Inflammatory macrophage treated with lipopolysaccharide for 4 hours (primary cell): ENCODE measurements at regions not wholly inside any gene's neighbourhood (a gene's known extent, or its start where the extent isn't known, plus 50 kb on each side); places are given as distances from the start of the nearest gene placed in this dataset.
"Not testable (repeated sequence)": the region's sequence is repeated elsewhere in the genome, so short reads cannot be mapped to it uniquely, and the experiment has no call there.

Source experiments
- DNase-seq: peaks from one replicate; pipeline ENCODE4 v3.0.0-alpha.2; 2020

GRCh38 chr1:60848583-60849188, 233.7 kb upstream of the NFIA start:
- peak; percentile 56 for DNase-seq

- no peak for DNase-seq
These were observed 234.3 kb upstream of the NFIA start for GRCh38 chr1:60847855-60848582.

- no peak for DNase-seq
These were observed 235.0 kb upstream of the NFIA start for GRCh38 chr1:60847391-60847790.

- DNase-seq: not testable (repeated sequence)
These were observed 236.7 kb upstream of the NFIA start for GRCh38 chr1:60845659-60846058.

- no peak for DNase-seq
These were observed 240.1 kb upstream of the NFIA start for GRCh38 chr1:60842304-60842703.

GRCh38 chr1:60841116-60842046, 241.0 kb upstream of the NFIA start:
- DNase-seq: no peak

GRCh38 chr1:60840476-60840875, 241.9 kb upstream of the NFIA start:
- DNase-seq: not testable (repeated sequence)

GRCh38 chr1:60835649-60836048, 246.7 kb upstream of the NFIA start:
- DNase-seq: no peak

- no peak for DNase-seq
These were observed 249.2 kb upstream of the NFIA start for GRCh38 chr1:60833173-60833572.

- no peak for DNase-seq
These were observed 250.0 kb upstream of the NFIA start for GRCh38 chr1:60832367-60832766.

- no peak for DNase-seq
These were observed 250.6 kb upstream of the NFIA start for GRCh38 chr1:60831780-60832179.

GRCh38 chr1:60828944-60829343, 253.4 kb upstream of the NFIA start:
- no peak for DNase-seq

- DNase-seq: no peak
These were observed 255.9 kb upstream of the NFIA start for GRCh38 chr1:60826320-60827094.

GRCh38 chr1:60825593-60825992, 256.8 kb upstream of the NFIA start:
- DNase-seq: no peak

GRCh38 chr1:60823151-60823550, 259.2 kb upstream of the NFIA start:
- DNase-seq: no peak

- no peak for DNase-seq
These were observed 260.1 kb upstream of the NFIA start for GRCh38 chr1:60822252-60822651.

- no peak for DNase-seq
These were observed 261.2 kb upstream of the NFIA start for GRCh38 chr1:60821156-60821555.

- DNase-seq: no peak
These were observed 263.2 kb upstream of the NFIA start for GRCh38 chr1:60818969-60819701.

- DNase-seq: no peak
These were observed 269.3 kb upstream of the NFIA start for GRCh38 chr1:60813071-60813470.

- no peak for DNase-seq
These were observed 273.0 kb upstream of the NFIA start for GRCh38 chr1:60809204-60809980.

GRCh38 chr1:60808676-60809075, 273.7 kb upstream of the NFIA start:
- DNase-seq: no peak
